Activated T-helper 2 cell treated with anti-CD3 and anti-CD28 coated beads, Interferon-gamma antibody, Interleukin-2, Interleukin-4, amounts not matched to agents 10 μg/mL and 5 μg/mL and 100 μg/mL, durations not matched to agents 14 hours and 24 hours and 36 hours (primary cell): ENCODE measurements at regions not wholly inside any gene's neighbourhood (a gene's known extent, or its start where the extent isn't known, plus 50 kb on each side); places are given as distances from the start of the nearest gene placed in this dataset.
"Not testable (repeated sequence)": the region's sequence is repeated elsewhere in the genome, so short reads cannot be mapped to it uniquely, and the experiment has no call there.

Experiments used
- DNase-seq: peaks from one replicate; pipeline ENCODE4 v3.0.0; 2021; ENCODE audit warnings: low spot score
- H3K27ac Mint-ChIP-seq: one replicate; pipeline ENCODE4 v1.8.0; 2021; ENCODE audit warnings: mixed read lengths
- H3K27me3 Mint-ChIP-seq: one replicate; pipeline ENCODE4 v1.8.0; 2021; ENCODE audit warnings: low read depth, mixed read lengths
- H3K36me3 Mint-ChIP-seq: one replicate; pipeline ENCODE4 v1.8.0; 2021; ENCODE audit warnings: low read depth, mixed read lengths
- H3K4me1 Mint-ChIP-seq: one replicate; pipeline ENCODE4 v1.8.0; 2021; ENCODE audit warnings: low read depth, mixed read lengths
- H3K4me3 Mint-ChIP-seq: one replicate; pipeline ENCODE4 v1.8.0; 2021; ENCODE audit warnings: low read depth, mild to moderate bottlenecking, moderate library complexity, mixed read lengths
- H3K9me3 Mint-ChIP-seq: one replicate; pipeline ENCODE4 v1.8.0; 2021; ENCODE audit warnings: mixed read lengths
- intact Hi-C: fragments of 100-400 bp; cut with micrococcal nuclease; formaldehyde crosslinking; loops from one replicate; pipeline ENCODE4 v1.15.1; 2023

DNA sequence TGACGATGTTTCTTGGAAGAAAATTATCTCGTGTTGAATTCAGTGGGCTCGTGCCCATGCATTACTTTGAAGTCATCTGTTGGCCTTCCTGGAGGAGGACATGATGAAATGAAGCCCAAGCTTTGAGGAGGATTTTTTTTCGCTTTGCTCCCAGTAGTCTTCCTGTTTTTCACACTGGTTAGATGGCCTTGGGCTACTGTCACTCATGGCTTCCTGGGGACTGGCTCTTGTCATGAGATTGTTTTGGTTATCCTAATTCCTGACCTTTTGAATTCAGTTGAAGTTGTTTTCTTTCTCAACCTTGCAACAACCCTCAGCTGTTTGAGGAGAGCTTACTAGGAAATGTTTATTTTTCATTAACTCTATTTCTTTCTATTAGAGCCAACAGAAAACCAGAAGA, 430.7 kb downstream of the HS3ST3B1 start:
- no peak overlapping the region for H3K4me3 Mint-ChIP-seq
- H3K36me3 Mint-ChIP-seq: no peaks in the 10 kb centered on the region
- no peak for DNase-seq
- H3K27me3 Mint-ChIP-seq: no peaks in the 10 kb centered on the region
- no peaks in the 10 kb centered on the region for H3K4me1 Mint-ChIP-seq
- no peak overlapping the region for H3K27ac Mint-ChIP-seq
- intact Hi-C loops: no loop called here
- H3K9me3 Mint-ChIP-seq: no peaks in the 10 kb centered on the region

- no peaks in the 10 kb centered on the region for H3K27me3 Mint-ChIP-seq
- no peaks in the 10 kb centered on the region for H3K36me3 Mint-ChIP-seq
- no peaks in the 10 kb centered on the region for H3K4me1 Mint-ChIP-seq
- no peaks in the 10 kb centered on the region for H3K9me3 Mint-ChIP-seq
- H3K27ac Mint-ChIP-seq: no peak overlapping the region
- intact Hi-C loops: no loop called here
- no peak for DNase-seq
- H3K4me3 Mint-ChIP-seq: no peak overlapping the region
These were observed 429.9 kb downstream of the HS3ST3B1 start for GRCh38 chr17:14730821-14731220.

DNA sequence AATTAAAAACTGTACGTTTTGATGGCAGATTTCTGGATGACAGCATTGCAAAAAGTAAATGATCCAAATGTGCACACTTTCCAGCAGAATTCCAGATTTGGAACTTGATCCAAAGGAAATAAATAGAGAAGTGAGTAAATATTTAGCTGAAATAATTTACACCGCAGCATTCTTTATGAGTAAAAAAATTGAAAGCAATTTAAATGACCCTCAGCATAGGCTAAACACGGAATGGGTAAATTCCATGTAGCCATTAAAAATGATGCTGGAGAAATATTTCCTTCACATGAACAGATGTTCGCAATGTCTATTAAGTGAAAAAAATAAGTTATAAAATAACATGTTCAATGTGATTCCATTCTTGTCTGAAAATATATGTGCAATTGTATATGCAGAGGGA, 424.8 kb downstream of the HS3ST3B1 start:
- Mint-ChIP-seq H3K27ac (no peak overlapping the region), H3K36me3 (no peaks in the 10 kb centered on the region), H3K27me3 (no peaks in the 10 kb centered on the region), H3K4me3 (no peak overlapping the region), H3K9me3 (no peaks in the 10 kb centered on the region), H3K4me1 (no peaks in the 10 kb centered on the region)
- intact Hi-C loops: no loop called here
- DNase-seq: no peak

- no peaks in the 10 kb centered on the region for H3K4me1 Mint-ChIP-seq
- H3K27me3 Mint-ChIP-seq: no peaks in the 10 kb centered on the region
- no peaks in the 10 kb centered on the region for H3K36me3 Mint-ChIP-seq
- no peaks in the 10 kb centered on the region for H3K9me3 Mint-ChIP-seq
- H3K4me3 Mint-ChIP-seq: no peak overlapping the region
- no peak overlapping the region for H3K27ac Mint-ChIP-seq
- DNase-seq: no peak
- intact Hi-C loops: no loop called here
These were observed 423.9 kb downstream of the HS3ST3B1 start for GRCh38 chr17:14724770-14725169.

DNA sequence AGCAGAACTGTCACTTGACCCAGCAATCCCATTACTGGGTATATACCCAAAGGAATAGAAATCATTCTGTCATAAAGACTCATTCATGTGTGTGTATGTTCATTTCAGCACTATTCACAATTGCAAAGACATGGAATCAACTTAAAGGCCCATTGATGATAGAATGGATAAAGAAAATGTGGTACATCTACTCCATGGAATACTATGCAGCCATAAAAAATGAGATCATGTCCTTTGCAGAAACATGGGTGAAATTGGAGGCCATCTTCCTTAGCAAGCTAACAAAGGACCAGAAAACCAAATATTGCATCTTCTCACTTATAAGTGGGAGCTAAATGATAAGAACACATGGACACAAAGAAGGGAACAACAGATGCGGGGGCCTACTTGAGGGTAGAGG, 422.5 kb downstream of the HS3ST3B1 start:
- DNase-seq, H3K9me3 Mint-ChIP-seq, H3K4me3 Mint-ChIP-seq, H3K36me3 Mint-ChIP-seq, H3K4me1 Mint-ChIP-seq, H3K27ac Mint-ChIP-seq, H3K27me3 Mint-ChIP-seq, intact Hi-C loops: not testable (repeated sequence)

GRCh38 chr17:14719942-14720341, 419.1 kb downstream of the HS3ST3B1 start:
- Mint-ChIP-seq H3K4me1 (no peaks in the 10 kb centered on the region), H3K4me3 (no peak overlapping the region), H3K9me3 (no peaks in the 10 kb centered on the region), H3K36me3 (no peaks in the 10 kb centered on the region), H3K27me3 (no peaks in the 10 kb centered on the region), H3K27ac (no peak overlapping the region)
- intact Hi-C loops: no loop called here
- no peak for DNase-seq

DNA sequence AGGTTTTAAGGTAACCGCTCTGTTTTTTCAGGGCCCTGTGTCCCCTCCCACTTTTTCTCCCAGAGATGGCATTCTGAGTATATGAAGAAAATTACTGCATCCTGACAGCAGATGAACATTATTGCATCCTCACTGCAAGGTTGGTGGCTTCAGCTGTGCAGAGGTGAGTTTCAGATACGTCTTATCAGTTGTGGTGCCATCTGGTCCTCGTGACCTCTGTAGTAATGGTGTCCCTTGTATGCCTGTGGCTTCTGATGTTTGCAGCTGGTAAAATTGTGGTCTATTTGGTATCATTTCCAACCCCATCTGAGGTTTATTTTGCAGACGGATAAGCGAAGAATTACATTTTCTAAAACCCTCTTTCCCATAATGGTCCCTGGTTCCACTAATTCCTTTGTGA, 417.0 kb downstream of the HS3ST3B1 start:
- no peak for DNase-seq
- intact Hi-C loops: no loop called here
- H3K4me1 Mint-ChIP-seq: no peaks in the 10 kb centered on the region
- no peak overlapping the region for H3K27ac Mint-ChIP-seq
- no peaks in the 10 kb centered on the region for H3K9me3 Mint-ChIP-seq
- H3K4me3 Mint-ChIP-seq: no peak overlapping the region
- no peaks in the 10 kb centered on the region for H3K27me3 Mint-ChIP-seq
- H3K36me3 Mint-ChIP-seq: no peaks in the 10 kb centered on the region

- Mint-ChIP-seq H3K36me3 (no peaks in the 10 kb centered on the region), H3K4me3 (no peak overlapping the region), H3K27me3 (no peaks in the 10 kb centered on the region), H3K27ac (no peak overlapping the region), H3K4me1 (no peaks in the 10 kb centered on the region), H3K9me3 (no peaks in the 10 kb centered on the region)
- intact Hi-C loops: no loop called here
- no peak for DNase-seq
These were observed 414.7 kb downstream of the HS3ST3B1 start for GRCh38 chr17:14715561-14715960.

GRCh38 chr17:14712611-14713021, 411.7 kb downstream of the HS3ST3B1 start:
- no peak for DNase-seq
- H3K27me3 Mint-ChIP-seq: no peaks in the 10 kb centered on the region
- no peaks in the 10 kb centered on the region for H3K9me3 Mint-ChIP-seq
- H3K4me1 Mint-ChIP-seq: no peaks in the 10 kb centered on the region
- no peaks in the 10 kb centered on the region for H3K36me3 Mint-ChIP-seq
- no peak overlapping the region for H3K27ac Mint-ChIP-seq
- no peak overlapping the region for H3K4me3 Mint-ChIP-seq
- intact Hi-C loops: no loop called here

- DNase-seq: no peak
- Mint-ChIP-seq H3K9me3 (no peaks in the 10 kb centered on the region), H3K27me3 (no peaks in the 10 kb centered on the region), H3K4me1 (no peaks in the 10 kb centered on the region), H3K4me3 (no peak overlapping the region), H3K36me3 (no peaks in the 10 kb centered on the region), H3K27ac (no peak overlapping the region)
- intact Hi-C loops: no loop called here
These were observed 403.2 kb downstream of the HS3ST3B1 start for GRCh38 chr17:14704121-14704520.

DNA sequence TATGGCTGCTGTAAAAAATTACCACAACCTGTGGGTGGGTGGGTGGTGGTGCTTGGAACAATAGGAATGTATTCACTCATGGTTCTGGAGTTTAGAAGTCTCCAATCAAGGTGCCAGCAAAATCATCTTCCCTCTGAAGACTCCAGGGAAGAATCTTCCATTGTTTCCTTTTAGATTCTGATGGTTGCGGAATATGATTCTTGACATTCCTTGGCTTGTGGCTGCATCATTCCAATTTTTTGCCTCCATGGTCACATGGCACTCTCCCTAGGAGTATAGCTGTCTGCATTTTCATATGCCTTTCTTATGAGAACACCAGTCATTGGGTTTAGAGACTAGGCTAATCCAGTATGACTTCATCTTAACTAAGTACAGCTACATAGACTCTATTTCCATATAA, 401.0 kb downstream of the HS3ST3B1 start:
- Mint-ChIP-seq H3K9me3 (no peaks in the 10 kb centered on the region), H3K4me3 (no peak overlapping the region), H3K27me3 (no peaks in the 10 kb centered on the region), H3K36me3 (no peaks in the 10 kb centered on the region), H3K4me1 (no peaks in the 10 kb centered on the region), H3K27ac (no peak overlapping the region)
- DNase-seq: no peak
- intact Hi-C loops: no loop called here

GRCh38 chr17:14699574-14700185, 398.8 kb downstream of the HS3ST3B1 start:
- Mint-ChIP-seq H3K9me3 (no peaks in the 10 kb centered on the region), H3K27ac (no peak overlapping the region), H3K36me3 (no peaks in the 10 kb centered on the region)

DNA sequence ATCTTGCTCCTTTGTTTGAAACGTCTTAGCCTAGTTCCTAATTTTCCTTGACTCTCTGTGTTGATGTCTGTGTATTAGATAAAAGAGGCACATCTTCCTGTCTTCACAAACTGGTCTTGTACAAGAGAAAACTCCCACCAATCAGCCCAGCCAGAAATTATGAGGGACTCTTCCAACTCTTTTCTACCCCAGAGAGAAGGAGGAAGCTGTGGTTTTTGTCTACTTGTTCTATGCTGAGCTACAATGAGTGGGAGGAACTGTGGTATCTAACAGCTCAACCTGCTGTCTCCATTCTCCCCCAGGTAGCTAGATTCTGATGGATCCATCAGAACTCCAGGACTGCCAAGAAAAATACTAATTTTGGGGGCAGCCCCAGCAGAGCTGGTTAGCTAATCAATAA, 392.5 kb downstream of the HS3ST3B1 start:
- intact Hi-C loops: no loop called here
- Mint-ChIP-seq H3K27ac (no peak overlapping the region), H3K9me3 (peaks cover 7% of the 10 kb centered on the region), H3K4me3 (no peak overlapping the region), H3K27me3 (no peaks in the 10 kb centered on the region), H3K4me1 (no peaks in the 10 kb centered on the region), H3K36me3 (no peaks in the 10 kb centered on the region)
- DNase-seq: no peak

More at GRCh38 chr17:14699574-14700185, 398.8 kb downstream of the HS3ST3B1 start:
- Mint-ChIP-seq H3K4me1 (no peaks in the 10 kb centered on the region), H3K27me3 (no peaks in the 10 kb centered on the region), H3K4me3 (no peak overlapping the region)
- intact Hi-C loops: no loop called here
- DNase-seq: no peak

DNA sequence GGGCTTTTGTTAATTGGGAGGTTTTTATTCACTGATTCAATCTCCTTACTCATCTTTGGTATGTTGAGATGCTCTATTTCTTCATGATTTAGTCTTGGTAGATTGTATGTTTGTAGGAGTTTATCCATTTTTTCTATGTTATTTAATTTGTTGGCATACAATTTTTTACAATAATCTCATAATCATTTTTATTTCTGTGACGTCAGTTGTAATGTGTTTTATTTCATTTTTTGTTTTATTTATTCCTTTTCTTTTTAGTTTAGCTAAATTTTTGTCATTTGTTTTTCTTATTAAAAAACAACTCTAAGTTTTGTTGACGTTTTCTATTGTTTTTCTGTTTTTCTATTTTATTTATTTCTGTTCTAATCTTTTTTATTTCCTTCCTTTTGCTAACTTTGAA, 389.8 kb downstream of the HS3ST3B1 start:
- H3K27ac Mint-ChIP-seq: no peak overlapping the region
- no peaks in the 10 kb centered on the region for H3K27me3 Mint-ChIP-seq
- no peaks in the 10 kb centered on the region for H3K36me3 Mint-ChIP-seq
- no peak overlapping the region for H3K4me3 Mint-ChIP-seq
- DNase-seq: no peak
- intact Hi-C loops: no loop called here
- no peaks in the 10 kb centered on the region for H3K4me1 Mint-ChIP-seq
- H3K9me3 Mint-ChIP-seq: peaks cover 7% of the 10 kb centered on the region
